ENCODE measurements at regions not wholly inside any gene's neighbourhood (a gene's known extent, or its start where the extent isn't known, plus 50 kb on each side); places are given as distances from the start of the nearest gene placed in this dataset.
A peak's percentile ranks its signal among the peaks of the same experiment; 100 is the strongest.
"Not testable (repeated sequence)": the region's sequence is repeated elsewhere in the genome, so short reads cannot be mapped to it uniquely, and the experiment has no call there.

DNA sequence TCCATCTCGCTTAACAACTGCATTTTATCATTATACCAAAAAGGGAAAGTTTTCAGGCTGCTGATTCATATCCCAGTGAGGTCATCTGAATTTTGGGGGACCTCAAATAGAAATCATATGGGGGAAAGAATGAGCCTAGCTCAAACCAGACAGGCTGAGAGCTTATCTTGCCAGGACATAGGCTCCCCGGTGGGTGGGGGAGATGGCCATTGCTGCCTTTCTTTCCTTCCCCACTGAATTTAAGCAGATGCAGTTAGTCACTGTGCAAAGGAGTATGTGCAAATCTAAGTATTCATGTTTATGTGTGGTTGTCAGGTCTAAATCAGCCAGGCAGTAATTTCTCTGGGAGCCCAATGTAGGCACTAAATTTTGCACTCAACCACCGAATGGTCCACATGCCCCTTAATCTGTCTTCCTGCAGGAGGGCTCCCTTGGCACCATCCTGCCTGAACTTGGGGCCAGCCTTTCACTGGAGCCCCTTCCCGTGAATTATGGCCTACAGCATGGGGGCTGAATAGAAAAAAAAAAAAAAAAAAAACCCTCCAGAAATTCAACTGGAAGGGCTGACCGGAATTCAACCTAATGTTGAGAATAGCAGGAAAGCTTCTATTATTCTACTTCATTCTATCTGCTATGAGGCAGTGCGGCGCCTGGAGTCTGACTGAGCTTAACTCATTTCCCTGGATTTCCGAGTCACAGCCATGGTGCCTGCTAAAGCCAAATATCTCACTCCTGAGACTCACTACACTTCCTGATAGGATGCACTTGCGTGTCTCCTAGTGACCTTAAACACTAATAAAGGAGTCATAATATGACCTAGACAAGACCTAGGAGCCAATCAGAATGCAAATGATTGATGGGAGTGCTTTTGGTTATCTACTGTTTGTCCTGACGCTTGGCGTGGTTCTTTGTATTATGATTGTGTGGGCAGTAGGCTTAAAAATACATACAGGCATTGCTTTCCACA, 161.5 kb upstream of the HEY2 start:
- DNase-seq (ENCODE audit: low spot score), result no peak

DNA sequence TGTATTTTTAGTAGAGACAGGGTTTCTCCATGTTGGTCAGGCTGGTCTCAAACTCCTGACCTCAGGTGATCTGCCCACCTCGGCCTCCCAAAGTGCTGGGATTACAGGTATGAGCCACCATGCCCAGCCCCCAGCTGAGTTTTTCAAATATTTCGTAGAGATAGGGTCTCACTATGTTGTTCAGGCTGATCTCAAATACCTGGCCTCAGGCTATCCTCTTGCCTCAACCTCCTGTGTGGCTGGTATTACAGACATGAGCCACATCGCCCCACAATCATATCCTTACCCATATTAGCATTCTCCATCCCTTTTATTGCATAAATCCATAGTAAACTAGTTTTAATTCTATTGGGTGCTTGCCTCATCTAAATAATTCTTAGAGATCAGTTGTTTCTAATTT, 157.6 kb upstream of the HEY2 start:
- DNase-seq (ENCODE audit: low spot score), result not testable (repeated sequence)

DNA sequence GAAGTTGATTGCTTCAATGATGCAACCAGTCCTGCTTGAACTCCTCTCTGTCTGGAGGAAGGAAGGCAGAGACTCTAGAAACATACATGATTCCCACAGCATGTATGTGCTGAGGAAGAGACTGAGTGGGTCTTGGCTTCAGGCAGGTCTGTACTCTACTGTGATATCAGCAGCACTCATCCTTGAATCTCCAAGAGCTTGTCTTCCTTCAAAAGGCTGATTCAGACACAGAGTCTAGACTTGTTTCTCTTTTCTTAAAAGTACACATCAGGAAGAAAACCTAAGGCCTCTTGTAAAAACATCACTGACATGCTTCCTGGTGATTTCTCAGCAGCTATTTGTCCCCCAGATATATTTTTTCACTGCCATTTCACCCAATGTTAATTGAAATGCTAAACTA, 155.7 kb upstream of the HEY2 start:
- no peak for DNase-seq (ENCODE audit: low spot score)

DNA sequence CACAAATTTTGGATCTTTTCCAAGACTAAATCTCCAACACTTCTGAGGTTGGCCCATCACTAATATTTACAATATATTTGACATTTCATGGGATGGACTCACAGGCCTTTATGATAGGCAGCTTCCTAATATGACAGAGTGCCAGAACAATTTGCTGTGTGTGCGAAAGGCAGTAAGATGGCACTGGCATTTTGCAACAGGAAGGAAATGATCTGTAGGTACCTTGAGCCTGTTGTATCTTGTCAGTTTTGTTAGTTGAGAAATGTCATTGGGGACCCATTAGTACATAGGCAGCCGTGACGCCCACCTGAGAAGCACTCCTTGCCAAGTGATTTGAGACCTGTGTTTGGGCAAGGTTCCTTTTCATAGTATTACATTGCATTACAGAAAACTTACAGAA, 153.4 kb upstream of the HEY2 start:
- DNase-seq (ENCODE audit: low spot score), result no peak

DNA sequence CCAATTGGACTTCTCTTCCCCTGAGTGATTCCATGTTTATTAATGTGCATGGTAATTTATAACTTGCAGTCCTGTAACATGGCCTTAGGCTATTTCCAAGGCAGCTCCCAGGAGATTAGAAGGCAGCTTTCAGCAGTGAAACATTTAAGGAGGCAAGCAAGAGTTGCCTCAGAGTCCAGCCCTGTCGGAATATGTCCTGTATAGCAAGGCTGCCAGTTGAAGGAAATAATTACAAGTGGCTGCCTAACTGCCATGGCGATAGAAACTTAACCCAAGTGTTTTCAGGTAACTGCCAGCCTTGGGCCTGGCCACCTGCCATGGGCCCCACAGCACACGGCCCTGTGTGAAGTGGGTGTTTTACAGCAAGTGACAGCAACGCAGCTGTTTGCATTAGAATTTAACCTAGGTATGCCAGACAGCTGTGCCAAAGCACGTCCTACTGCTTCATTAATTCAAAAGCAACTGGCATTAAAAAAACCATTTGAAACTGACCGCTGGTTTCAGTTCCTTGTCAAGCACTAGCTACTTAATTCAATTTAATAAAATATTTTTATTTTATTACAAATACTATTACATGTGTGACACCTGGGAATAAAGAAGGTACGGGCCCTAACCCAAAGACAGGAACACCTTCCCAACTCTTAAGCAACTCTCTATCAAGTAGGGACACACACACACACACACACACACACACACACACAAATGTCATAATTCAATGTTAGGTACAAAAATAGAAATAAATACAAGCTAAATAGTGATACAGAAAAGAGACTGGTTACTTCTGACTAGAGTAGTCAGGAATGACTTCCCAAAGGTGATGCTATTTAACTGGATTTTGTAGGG, 151.8 kb upstream of the HEY2 start:
- no peak for DNase-seq (ENCODE audit: low spot score)

DNA sequence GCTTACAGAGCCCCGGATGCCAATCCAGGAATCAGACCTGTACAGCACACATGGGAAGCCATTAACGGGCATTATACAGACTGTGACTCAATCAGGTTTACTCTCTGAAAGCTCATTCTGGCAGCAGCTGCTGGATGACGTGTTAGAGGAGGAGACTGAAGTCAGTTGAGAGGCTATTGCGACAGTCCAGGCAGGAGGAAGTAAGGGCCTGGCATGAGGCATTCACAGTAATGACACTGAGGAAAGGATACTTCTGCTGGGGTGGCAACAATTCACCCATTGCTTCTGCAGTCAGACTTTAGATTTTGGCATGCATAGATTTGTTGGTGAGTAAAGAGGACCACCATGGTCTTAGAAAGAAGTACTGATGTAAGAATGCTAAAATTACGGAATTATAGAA, 151.0 kb upstream of the HEY2 start:
- DNase-seq (ENCODE audit: low spot score), result no peak

DNA sequence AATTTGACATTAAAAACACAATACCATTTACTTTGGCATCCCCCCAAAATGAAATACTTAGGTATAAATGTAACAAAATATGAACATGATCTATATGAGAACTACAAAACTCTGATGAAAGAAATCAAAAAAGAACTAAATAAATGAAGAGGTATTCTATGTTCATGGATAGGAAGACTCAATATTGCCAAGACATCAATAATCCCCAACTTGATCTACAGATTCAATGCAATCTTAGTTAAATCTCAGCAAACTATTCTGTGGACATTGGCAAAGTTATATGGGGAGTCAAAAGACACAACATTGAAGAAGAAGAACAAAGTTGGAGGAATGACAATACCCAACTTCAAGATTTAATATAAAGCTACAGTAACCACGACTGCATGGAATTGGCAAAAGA, 145.2 kb upstream of the HEY2 start:
- no peak for DNase-seq (ENCODE audit: low spot score)

DNA sequence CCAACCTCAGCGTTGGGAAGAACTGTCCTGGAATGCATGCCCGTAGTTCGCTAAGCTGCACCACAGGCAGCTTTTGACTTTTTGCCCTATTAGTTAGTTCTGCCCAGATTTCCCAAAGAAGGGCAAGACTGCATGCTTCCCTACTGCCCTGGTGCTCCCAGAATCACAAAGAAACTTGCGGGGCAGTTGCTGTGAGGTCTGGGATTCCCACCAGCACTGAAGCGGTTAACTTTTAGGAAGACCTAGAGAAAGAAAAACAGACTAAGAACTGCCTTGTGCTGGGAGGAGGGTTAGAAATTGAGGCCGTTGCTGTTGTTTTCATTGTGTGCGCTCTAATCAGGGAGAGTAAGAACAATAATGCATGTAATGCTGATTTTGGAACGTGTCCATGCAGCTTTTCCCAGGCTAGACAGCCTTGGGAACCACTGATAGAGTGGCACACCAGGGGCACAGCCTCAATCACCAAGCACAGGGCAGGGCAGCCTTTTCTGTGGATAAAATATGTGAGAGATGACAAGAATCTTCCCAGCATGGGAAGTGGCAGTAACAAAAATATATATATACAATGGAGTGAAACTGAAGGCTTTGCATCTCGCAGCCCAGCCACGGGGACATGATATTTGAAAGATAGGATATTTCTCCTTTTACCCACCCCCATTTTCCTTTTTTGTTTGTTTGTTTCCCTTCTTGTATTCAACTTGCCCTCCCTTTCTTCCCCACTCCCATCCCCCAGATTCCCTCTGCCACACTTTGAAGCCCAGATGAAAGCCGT, 137.7 kb upstream of the HEY2 start:
- no peak for DNase-seq (ENCODE audit: low spot score)

DNA sequence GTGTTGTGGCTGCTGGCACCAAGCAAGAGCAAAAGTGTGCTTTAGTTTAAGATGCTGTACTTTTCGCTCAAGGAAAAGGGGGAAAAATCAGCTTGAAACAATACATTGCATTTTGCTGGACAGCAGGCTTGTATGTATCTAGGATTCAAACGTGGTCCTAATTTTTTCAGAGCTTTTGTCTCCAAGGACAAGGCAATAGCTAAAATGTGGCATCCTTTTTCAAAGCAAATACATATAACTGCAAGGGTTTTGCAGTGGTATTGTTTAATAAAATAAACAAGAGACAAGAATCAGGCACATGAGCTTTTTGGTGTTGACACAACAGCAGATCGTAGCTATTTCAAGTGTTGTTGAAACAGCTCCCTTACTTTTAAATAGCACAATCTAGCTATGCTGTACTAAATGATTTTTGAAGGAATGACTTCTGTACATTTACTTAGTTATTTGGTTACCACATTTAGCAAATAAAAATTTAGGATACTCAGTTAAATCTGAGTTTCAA, 137.0 kb upstream of the HEY2 start:
- no peak for DNase-seq (ENCODE audit: low spot score)

DNA sequence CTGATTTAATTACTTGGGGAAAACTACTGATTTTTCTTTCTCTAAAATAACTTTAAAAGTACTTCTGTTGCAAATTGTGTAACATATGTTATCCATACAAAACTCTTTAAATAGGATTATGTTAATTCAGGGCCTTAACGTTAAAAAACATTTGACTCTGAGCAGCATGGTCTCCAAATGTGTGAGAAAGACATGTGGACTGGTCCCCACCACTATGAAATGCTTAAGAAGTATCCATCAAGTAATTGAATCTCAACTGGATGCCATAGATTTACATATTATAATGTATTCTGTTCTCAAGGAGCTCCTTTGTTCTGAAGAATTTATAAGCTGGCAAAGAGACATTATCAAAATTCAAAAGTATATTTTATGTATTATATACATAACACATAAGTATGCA, 130.8 kb upstream of the HEY2 start:
- DNase-seq (ENCODE audit: low spot score), result no peak

DNA sequence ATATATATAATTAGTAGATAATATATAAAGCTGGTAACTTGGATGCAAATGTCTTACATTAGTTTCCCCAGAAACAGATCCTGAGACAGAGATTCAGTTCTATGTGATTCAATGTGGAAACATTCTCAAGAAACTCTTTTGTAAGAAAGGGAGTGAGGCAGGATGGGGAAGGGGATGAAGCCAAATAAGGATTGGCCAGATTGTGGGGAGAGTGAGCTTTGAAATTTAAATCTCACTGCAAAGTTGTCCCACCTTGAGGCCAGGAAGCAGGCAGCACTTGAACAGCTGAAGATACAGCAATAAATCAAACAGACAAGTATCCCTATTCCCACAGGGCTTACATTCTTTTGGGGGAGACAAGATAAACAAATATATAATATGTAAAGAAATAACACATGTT, 126.3 kb upstream of the HEY2 start:
- DNase-seq (ENCODE audit: low spot score), result no peak

DNA sequence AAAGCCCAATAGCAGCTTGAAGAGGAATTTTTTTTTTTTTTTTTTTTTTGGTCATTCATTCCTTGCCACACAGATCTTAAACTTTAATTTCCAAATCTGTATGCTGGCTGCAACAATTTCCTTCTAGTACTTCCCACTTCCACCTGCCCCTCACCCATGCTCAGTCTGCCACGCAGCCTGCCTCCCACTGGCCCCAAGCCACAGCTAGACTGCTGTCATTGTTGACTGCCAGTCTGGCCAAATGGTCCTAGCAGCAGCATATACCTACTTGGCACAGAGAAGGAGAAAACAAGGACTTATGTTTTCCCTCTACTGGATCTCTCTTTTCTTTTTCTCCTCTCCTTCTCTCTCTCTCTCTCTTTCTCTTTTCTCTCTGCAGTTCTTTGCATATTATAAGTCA, 118.3 kb upstream of the HEY2 start:
- no peak for DNase-seq (ENCODE audit: low spot score)

DNA sequence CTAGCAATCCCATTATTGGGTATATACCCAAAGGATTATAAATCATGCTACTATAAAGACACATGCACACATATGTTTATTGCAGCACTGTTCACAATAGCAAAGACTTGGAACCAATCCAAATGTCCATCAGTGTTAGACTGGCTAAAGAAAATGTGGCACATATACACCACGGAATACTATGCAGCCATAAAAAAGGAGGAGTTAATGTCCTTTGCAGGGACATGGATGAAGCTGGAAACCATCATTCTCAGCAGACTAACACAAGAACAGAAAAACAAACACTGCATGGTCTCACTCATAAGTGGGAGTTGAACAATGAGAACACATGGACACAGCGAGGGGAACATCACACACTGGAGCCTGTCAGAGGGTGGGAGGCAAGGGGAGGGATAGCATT, 113.4 kb upstream of the HEY2 start:
- not testable (repeated sequence) for DNase-seq (ENCODE audit: low spot score)

DNA sequence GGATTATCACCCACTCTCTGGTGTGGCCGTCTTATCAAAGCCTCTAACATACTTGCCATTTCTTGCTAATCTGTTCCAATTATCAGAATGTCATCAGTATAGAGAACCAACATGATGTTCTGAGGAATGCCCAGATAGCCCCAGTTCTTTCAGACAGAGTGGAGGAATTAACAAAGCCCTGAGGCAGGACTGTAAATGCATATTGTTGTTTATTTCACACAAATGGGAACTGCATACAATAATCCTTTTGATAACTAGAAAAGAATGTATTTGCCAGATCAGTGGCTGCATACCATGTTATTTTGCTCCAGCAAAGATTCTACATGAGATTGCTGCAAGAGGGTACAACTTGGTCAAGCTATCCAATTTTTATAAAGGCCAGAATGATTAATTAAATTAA, 112.8 kb upstream of the HEY2 start:
- DNase-seq (ENCODE audit: low spot score), result no peak

DNA sequence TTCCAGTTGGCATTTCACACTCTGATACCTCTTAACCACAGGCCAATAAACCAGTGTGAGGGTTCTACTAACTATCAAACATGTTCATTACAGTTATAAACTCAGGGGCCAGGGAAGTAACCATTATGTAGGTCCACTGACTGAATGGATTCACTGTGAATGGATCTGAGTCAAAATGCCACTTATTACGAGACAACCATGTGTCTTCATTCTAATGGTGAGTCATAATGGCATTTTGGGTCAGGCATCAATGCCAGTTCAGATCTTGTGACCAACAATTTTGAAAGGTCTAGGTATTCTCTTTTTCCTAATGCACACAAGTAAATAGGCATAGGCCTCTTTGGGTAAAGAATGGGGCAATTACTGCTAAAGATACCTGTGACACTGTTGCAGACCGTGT, 112.2 kb upstream of the HEY2 start:
- no peak for DNase-seq (ENCODE audit: low spot score)

DNA sequence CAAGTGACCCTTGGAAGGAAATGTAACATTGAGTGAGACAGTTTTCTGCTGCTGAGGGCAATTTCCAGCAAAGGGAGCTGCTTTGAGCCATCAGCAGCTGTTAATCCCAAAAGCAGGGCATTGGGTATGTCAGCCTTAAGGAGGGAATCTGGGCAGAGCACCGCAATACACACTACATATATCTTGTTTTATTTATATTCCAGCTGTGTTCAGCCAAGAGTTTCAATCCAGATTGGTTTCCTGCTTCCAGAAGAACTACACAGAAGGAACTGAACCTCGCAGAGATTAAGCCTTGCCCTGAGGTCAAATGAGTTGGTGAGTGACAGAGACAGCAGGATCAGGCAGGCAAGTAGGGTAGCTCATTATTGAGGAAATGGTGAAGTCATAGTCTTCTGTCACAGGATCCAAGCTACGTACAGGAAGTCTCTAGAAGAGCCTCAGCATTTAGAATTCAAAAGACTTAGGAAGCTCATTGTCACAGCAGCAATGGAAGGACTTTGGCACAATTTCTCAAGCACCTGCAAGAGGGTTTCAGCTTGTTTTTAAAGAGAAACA, 109.9 kb upstream of the HEY2 start:
- DNase-seq (ENCODE audit: low spot score), result no peak

DNA sequence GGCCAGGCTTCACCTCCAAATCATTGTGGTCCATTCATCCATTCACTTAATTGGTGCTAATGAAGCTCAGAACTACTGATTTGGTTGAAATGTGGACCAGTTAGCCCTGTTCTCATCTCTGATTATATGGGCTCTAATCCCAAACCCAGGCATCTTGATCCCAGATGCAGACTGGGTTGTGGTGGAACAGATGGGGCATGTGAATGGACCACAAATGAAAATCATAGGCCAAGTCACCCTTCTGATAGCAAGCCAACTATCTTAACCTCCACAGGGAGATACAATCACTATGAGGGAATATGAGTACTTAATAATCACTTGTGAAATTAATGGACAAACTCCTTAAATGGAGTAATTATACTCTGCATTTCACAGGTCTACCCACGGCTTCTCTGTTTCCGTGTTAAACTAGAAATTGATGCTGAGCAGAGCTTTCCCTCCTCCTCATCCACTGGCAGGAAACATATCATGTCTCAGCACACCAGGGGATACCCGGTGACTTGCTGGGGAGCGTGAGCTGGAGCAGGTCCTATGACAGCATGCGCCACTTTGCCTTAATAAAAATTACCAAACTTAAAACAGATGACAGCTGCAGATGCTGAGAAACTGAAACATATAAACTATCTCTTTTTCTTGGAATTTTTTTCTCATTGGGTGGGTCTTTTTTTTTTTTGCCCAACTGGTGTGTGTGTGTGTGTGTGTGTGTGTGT, 108.8 kb upstream of the HEY2 start:
- no peak for DNase-seq (ENCODE audit: low spot score)

DNA sequence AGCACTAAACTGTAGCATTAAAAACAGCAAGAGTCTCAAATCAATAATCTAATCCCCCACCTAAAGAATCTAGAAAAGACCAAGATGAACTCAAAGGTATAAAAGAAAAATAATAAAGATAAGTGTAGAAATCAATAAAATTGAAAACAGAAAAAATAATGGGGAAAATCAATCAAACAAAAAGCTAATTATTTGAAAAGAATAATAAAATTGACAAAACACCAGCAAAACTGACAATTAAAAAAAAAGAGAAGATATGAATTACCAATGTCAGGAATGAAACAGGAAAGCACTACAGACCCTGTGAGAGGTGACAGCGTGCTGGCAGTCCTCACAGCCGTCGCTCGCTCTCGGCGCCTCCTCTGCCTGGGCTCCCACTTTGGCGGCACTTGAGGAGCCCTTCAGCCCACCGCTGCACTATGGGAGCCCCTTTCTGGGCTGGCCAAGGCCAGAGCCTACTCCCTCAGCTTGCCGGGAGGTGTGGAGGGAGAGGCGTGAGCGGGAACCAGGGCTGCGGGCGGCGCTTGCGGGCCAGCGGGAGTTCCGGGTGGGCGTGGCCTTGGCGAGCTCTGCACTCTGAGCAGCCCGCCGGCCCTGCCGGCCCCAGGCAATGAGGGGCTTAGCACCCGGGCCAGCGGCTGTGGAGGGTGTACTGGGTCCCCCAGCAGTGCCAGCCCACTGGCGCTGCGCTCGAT, 105.3 kb upstream of the HEY2 start:
- DNase-seq (ENCODE audit: low spot score), result peak; percentile 31

DNA sequence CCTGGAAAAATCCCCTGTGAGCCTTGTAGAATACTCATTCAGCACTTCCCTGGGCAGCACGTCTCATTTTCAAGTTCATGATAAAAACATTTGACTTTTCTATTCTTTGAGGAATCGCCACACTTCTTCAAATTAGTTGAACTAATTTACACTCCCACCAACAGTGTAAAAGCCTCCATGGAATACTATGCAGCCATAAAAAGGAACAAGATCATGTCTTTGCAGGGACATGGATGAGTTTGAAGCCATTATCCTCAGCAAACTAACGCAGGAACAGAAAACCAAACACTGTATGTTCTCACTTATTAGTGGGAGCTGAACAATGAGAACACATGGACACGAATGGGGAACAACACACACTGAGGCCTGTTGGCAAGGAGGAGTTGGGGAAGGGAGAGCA, 102.0 kb upstream of the HEY2 start:
- DNase-seq (ENCODE audit: low spot score), result no peak

DNA sequence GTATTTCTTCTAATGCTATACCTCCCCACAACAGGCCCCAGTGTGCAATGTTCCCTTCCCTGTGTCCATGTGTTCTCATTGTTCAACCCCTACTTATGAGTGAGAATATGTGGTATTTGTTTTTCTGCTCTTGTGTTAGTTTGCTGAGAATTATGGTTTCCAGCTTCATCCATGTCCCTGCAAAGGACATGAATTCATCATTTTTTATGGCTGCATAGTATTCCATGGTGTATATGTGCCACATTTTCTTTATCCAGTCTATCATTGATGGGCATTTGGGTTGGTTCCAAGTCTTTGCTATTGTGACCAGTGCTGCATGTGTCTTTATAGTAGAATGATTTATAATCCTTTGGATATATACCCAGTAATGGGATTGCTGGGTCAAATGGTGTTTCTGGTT, 95.7 kb upstream of the HEY2 start:
- not testable (repeated sequence) for DNase-seq (ENCODE audit: low spot score)
